CD1c-positive myeloid dendritic cell (primary cell): ENCODE measurements at regions not wholly inside any gene's neighbourhood (a gene's known extent, or its start where the extent isn't known, plus 50 kb on each side); places are given as distances from the start of the nearest gene placed in this dataset.
A peak's percentile ranks its signal among the peaks of the same experiment; 100 is the strongest.
"Not testable (repeated sequence)": the region's sequence is repeated elsewhere in the genome, so short reads cannot be mapped to it uniquely, and the experiment has no call there.

ENCODE experiments used
- DNase-seq: peaks from one replicate; pipeline ENCODE4 v3.0.0-alpha.2; 2016; ENCODE audit errors: extremely low spot score

- DNase-seq = peak; percentile 67
These were observed 409.6 kb downstream of the MAFB start for GRCh38 chr20:40279390-40279789.

GRCh38 chr20:40278673-40279072 is 410.4 kb downstream of the MAFB start:
- DNase-seq = peak; percentile 26

GRCh38 chr20:40276301-40276700 is 412.7 kb downstream of the MAFB start:
- no peak for DNase-seq

GRCh38 chr20:40275738-40276137 is 413.3 kb downstream of the MAFB start:
- DNase-seq = no peak

GRCh38 chr20:40274912-40275533 is 414.0 kb downstream of the MAFB start:
- DNase-seq = no peak

GRCh38 chr20:40269274-40269673 is 419.8 kb downstream of the MAFB start:
- not testable (repeated sequence) for DNase-seq

- DNase-seq = peak; percentile 28
These were observed 420.5 kb downstream of the MAFB start for GRCh38 chr20:40268321-40269075.

GRCh38 chr20:40265825-40266533 is 423.1 kb downstream of the MAFB start:
- DNase-seq = peak; percentile 39

GRCh38 chr20:40262219-40262618 is 426.8 kb downstream of the MAFB start:
- DNase-seq = peak; percentile 45

GRCh38 chr20:40258931-40259330 is 430.1 kb downstream of the MAFB start:
- no peak for DNase-seq

GRCh38 chr20:40257763-40258162 is 431.3 kb downstream of the MAFB start:
- no peak for DNase-seq

- DNase-seq = no peak
These were observed 433.7 kb downstream of the MAFB start for GRCh38 chr20:40255365-40255764.

GRCh38 chr20:40254023-40254772 is 434.8 kb downstream of the MAFB start:
- no peak for DNase-seq

- peak; percentile 36 for DNase-seq
These were observed 437.6 kb downstream of the MAFB start for GRCh38 chr20:40251284-40251932.

- no peak for DNase-seq
These were observed 439.2 kb downstream of the MAFB start for GRCh38 chr20:40249805-40250204.

- DNase-seq = no peak
These were observed 443.2 kb downstream of the MAFB start for GRCh38 chr20:40245829-40246228.

- DNase-seq = no peak
These were observed 444.8 kb downstream of the MAFB start for GRCh38 chr20:40244286-40244685.

- DNase-seq = peak; percentile 32
These were observed 447.3 kb downstream of the MAFB start for GRCh38 chr20:40241596-40242343.

- DNase-seq = no peak
These were observed 450.5 kb downstream of the MAFB start for GRCh38 chr20:40238511-40238910.

GRCh38 chr20:40234593-40234992 is 454.4 kb downstream of the MAFB start:
- DNase-seq = no peak

GRCh38 chr20:40233406-40233805 is 455.6 kb downstream of the MAFB start:
- DNase-seq = no peak
